ENCODE measurements at regions not wholly inside any gene's neighbourhood (a gene's known extent, or its start where the extent isn't known, plus 50 kb on each side); places are given as distances from the start of the nearest gene placed in this dataset.

- TF ChIP-seq, protein P1, sequence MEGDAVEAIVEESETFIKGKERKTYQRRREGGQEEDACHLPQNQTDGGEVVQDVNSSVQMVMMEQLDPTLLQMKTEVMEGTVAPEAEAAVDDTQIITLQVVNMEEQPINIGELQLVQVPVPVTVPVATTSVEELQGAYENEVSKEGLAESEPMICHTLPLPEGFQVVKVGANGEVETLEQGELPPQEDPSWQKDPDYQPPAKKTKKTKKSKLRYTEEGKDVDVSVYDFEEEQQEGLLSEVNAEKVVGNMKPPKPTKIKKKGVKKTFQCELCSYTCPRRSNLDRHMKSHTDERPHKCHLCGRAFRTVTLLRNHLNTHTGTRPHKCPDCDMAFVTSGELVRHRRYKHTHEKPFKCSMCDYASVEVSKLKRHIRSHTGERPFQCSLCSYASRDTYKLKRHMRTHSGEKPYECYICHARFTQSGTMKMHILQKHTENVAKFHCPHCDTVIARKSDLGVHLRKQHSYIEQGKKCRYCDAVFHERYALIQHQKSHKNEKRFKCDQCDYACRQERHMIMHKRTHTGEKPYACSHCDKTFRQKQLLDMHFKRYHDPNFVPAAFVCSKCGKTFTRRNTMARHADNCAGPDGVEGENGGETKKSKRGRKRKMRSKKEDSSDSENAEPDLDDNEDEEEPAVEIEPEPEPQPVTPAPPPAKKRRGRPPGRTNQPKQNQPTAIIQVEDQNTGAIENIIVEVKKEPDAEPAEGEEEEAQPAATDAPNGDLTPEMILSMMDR (IDR thresholded peaks at IDR 0.05): no peak
- no peak for TF ChIP-seq POLR2A (IDR thresholded peaks at IDR 0.05)
- TF ChIP-seq POLR2AphosphoS5 (IDR thresholded peaks at IDR 0.05): no peak
Observed at GRCh38 chr16:8063159-8063558, 527.2 kb downstream of the TMEM114 start.
